HEK293 (cell line): ENCODE measurements at regions not wholly inside any gene's neighbourhood (a gene's known extent, or its start where the extent isn't known, plus 50 kb on each side); places are given as distances from the start of the nearest gene placed in this dataset.

Experiments
- SP2 ChIP-seq: fragments of 450-650 bp; formaldehyde crosslinking; IDR thresholded peaks from 2 replicates; pipeline ENCODE4 v1.5.1; 2016; ENCODE audit warnings: missing biosample characterization, missing genetic modification characterization
- ZBTB17 ChIP-seq: fragments of 450-650 bp; formaldehyde crosslinking; IDR thresholded peaks from 2 replicates; pipeline ENCODE4 v1.5.1; 2016; ENCODE audit warnings: missing biosample characterization, missing genetic modification characterization
- ZNF138 ChIP-seq: fragments of 450-650 bp; formaldehyde crosslinking; IDR thresholded peaks from 2 replicates; pipeline ENCODE4 v1.5.1; 2016; ENCODE audit warnings: missing biosample characterization, missing genetic modification characterization, borderline replicate concordance
- ZNF24 ChIP-seq: fragments of 450-650 bp; formaldehyde crosslinking; IDR thresholded peaks from 2 replicates; pipeline ENCODE4 v1.5.1; 2016; ENCODE audit warnings: missing biosample characterization, missing genetic modification characterization
- ZNF423 ChIP-seq: fragments of 450-650 bp; formaldehyde crosslinking; IDR thresholded peaks from 2 replicates; pipeline ENCODE4 v1.5.1; 2016; ENCODE audit warnings: missing biosample characterization, missing genetic modification characterization
- ZNF473 ChIP-seq: fragments of 450-650 bp; formaldehyde crosslinking; IDR thresholded peaks from 2 replicates; pipeline ENCODE4 v1.5.1; 2017; ENCODE audit warnings: missing biosample characterization, missing genetic modification characterization
- ZNF658 ChIP-seq: fragments of 450-650 bp; formaldehyde crosslinking; IDR thresholded peaks from 2 replicates; pipeline ENCODE4; 2016; ENCODE audit warnings: missing biosample characterization, missing genetic modification characterization
- ZNF776 ChIP-seq: fragments of 450-650 bp; formaldehyde crosslinking; IDR thresholded peaks from 2 replicates; pipeline ENCODE4 v1.5.0; 2017; ENCODE audit warnings: missing biosample characterization, missing genetic modification characterization, borderline replicate concordance
- TF ChIP-seq, protein P1 (sequence below): fragments of 450-650 bp; formaldehyde crosslinking; IDR thresholded peaks from 2 replicates; pipeline ENCODE4 v1.5.1; 2016; ENCODE audit warnings: missing biosample characterization, missing genetic modification characterization
- TF ChIP-seq, protein P2 (sequence below): fragments of 450-650 bp; formaldehyde crosslinking; IDR thresholded peaks from 2 replicates; pipeline ENCODE4 v1.5.1; 2016; ENCODE audit warnings: missing biosample characterization, missing genetic modification characterization
- TF ChIP-seq, protein P3 (sequence below): fragments of 450-650 bp; formaldehyde crosslinking; IDR thresholded peaks from 2 replicates; pipeline ENCODE4 v1.5.1; 2016; ENCODE audit warnings: missing biosample characterization, missing genetic modification characterization
- TF ChIP-seq, protein P4 (sequence below): fragments of 450-650 bp; formaldehyde crosslinking; IDR thresholded peaks from 2 replicates; pipeline ENCODE4 v1.5.1; 2016; ENCODE audit warnings: missing biosample characterization, missing genetic modification characterization

DNA sequence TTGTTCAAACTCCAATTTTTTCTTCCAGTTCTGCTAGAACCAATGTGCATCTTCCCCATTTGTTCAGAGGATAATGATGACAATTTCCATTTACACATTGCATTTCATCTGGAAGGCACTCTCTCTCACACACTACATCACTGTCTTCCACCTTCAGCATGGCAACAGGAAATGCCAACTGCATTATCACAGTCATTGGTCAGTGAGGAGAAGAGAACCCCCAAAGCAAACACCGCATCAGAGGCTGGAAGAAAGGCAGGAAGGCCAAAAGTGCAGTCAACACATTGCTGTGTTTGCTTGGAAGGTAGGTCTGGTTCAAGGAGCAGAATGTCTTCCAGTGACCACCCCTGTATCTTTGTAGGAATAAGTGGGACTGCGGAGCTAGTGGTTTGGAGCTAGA is 192.2 kb upstream of the RHOBTB1 start:
- TF ChIP-seq ZNF776 (no peak), ZNF473 (no peak), SP2 (tag by site-specific recombination) (no peak), ZBTB17 (tag by site-specific recombination) (no peak), ZNF658 (tag by site-specific recombination) (no peak), ZNF24 (no peak), ZNF423 (no peak), ZNF138 (no peak)
- TF ChIP-seq, protein P1, sequence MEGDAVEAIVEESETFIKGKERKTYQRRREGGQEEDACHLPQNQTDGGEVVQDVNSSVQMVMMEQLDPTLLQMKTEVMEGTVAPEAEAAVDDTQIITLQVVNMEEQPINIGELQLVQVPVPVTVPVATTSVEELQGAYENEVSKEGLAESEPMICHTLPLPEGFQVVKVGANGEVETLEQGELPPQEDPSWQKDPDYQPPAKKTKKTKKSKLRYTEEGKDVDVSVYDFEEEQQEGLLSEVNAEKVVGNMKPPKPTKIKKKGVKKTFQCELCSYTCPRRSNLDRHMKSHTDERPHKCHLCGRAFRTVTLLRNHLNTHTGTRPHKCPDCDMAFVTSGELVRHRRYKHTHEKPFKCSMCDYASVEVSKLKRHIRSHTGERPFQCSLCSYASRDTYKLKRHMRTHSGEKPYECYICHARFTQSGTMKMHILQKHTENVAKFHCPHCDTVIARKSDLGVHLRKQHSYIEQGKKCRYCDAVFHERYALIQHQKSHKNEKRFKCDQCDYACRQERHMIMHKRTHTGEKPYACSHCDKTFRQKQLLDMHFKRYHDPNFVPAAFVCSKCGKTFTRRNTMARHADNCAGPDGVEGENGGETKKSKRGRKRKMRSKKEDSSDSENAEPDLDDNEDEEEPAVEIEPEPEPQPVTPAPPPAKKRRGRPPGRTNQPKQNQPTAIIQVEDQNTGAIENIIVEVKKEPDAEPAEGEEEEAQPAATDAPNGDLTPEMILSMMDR: no peak
- TF ChIP-seq, protein P2, sequence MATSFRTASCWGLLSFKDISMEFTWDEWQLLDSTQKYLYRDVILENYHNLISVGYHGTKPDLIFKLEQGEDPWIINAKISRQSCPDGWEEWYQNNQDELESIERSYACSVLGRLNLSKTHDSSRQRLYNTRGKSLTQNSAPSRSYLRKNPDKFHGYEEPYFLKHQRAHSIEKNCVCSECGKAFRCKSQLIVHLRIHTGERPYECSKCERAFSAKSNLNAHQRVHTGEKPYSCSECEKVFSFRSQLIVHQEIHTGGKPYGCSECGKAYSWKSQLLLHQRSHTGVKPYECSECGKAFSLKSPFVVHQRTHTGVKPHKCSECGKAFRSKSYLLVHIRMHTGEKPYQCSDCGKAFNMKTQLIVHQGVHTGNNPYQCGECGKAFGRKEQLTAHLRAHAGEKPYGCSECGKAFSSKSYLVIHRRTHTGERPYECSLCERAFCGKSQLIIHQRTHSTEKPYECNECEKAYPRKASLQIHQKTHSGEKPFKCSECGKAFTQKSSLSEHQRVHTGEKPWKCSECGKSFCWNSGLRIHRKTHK (tag by site-specific recombination): no peak
- TF ChIP-seq, protein P3, sequence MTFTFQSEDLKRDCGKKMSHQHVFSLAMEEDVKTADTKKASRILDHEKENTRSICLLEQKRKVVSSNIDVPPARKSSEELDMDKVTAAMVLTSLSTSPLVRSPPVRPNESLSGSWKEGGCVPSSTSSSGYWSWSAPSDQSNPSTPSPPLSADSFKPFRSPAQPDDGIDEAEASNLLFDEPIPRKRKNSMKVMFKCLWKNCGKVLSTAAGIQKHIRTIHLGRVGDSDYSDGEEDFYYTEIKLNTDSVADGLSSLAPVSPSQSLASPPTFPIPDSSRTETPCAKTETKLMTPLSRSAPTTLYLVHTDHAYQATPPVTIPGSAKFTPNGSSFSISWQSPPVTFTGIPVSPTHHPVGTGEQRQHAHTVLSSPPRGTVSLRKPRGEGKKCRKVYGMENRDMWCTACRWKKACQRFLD (tag by site-specific recombination): no peak
- TF ChIP-seq, protein P4, sequence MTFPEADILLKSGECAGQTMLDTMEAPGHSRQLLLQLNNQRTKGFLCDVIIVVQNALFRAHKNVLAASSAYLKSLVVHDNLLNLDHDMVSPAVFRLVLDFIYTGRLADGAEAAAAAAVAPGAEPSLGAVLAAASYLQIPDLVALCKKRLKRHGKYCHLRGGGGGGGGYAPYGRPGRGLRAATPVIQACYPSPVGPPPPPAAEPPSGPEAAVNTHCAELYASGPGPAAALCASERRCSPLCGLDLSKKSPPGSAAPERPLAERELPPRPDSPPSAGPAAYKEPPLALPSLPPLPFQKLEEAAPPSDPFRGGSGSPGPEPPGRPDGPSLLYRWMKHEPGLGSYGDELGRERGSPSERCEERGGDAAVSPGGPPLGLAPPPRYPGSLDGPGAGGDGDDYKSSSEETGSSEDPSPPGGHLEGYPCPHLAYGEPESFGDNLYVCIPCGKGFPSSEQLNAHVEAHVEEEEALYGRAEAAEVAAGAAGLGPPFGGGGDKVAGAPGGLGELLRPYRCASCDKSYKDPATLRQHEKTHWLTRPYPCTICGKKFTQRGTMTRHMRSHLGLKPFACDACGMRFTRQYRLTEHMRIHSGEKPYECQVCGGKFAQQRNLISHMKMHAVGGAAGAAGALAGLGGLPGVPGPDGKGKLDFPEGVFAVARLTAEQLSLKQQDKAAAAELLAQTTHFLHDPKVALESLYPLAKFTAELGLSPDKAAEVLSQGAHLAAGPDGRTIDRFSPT (tag by site-specific recombination): no peak
